HepG2 (cell line): ENCODE measurements at regions not wholly inside any gene's neighbourhood (a gene's known extent, or its start where the extent isn't known, plus 50 kb on each side); places are given as distances from the start of the nearest gene placed in this dataset.

Experiments used
- ATAC-seq: fragments of 200-7000 bp; cut with Tn5 transposase; 3 replicates; pipeline ENCODE4 v1.9.1; 2020; ENCODE audit warnings: mild to moderate bottlenecking, moderate library complexity
- BruUV-seq: library from RNA; stranded (reverse); fragments of 400-500 nt; replicated peaks from 2 replicates; lab custom pipeline; 2021; lab: Mats Ljungman, UMichigan
- CTCF ChIA-PET: fragments of 300-600 bp; formaldehyde crosslinking; extraction: SDS; loops from one replicate; lab custom pipeline; 2021; ENCODE audit warnings: low total read pairs, inconsistent platforms, low intra/inter-chr PET ratio; lab: Yijun Ruan, JAX
- POLR2A ChIA-PET: fragments of 350-600 bp; sonication (Branson Sonifier 250); formaldehyde crosslinking; loops from one replicate; lab custom pipeline; 2020; ENCODE audit warnings: antibody characterized with exemption, inconsistent platforms; lab: Yijun Ruan, JAX
- DNase-seq: peaks from one replicate; pipeline ENCODE4 v3.0.0-alpha.2; 2015; ENCODE audit warnings: low spot score
- FAIRE-seq: peaks from 3 replicates; lab custom pipeline; 2011; peaks lifted over from hg19 to GRCh38; lab: Jason Lieb, UNC
- H2AFZ ChIP-seq: one replicate; pipeline ENCODE4 v1.6.1; 2011; ENCODE audit warnings: low read length, inconsistent platforms
- H3K27ac ChIP-seq: fragments of 300-600 bp; 3 replicates; pipeline ENCODE4 v1.8.0; 2011; ENCODE audit warnings: mixed run types, mild to moderate bottlenecking, mixed read lengths, low read length, inconsistent platforms; ENCODE audit not compliant: insufficient read depth; ENCODE audit errors: extremely low read length
- H3K27me3 ChIP-seq, 2 experiments: fragments of 200-600 bp in 1 of 2; 2 replicates in 1 of 2; 3 replicates in 1 of 2; pipeline versions ENCODE4 v1.6.0 to v1.8.0; 2011; ENCODE audit warnings: low read length in 2 of 2, mild to moderate bottlenecking in 2 of 2, moderate library complexity in 2 of 2, inconsistent platforms in 1 of 2; ENCODE audit not compliant: insufficient read depth in 2 of 2, control insufficient read depth in 1 of 2
- H3K36me3 ChIP-seq, 2 experiments: fragments of 200-600 bp in 1 of 2; replicated peaks in 1 of 2; 2 replicates in 1 of 2; 3 replicates in 1 of 2; pipeline versions ENCODE4 v1.5.1 to v1.8.0; 2011; ENCODE audit warnings: low read length in 2 of 2, inconsistent platforms in 1 of 2; ENCODE audit not compliant: insufficient read depth in 2 of 2, control insufficient read depth in 1 of 2
- H3K4me1 ChIP-seq: 2 replicates; pipeline ENCODE4 v1.5.1; 2012; ENCODE audit warnings: low read length, inconsistent platforms; ENCODE audit not compliant: insufficient read depth
- H3K4me2 ChIP-seq: 2 replicates; pipeline ENCODE4 v1.6.0; 2011; ENCODE audit warnings: low read depth, low read length, inconsistent platforms
- H3K4me3 ChIP-seq, 3 experiments: fragments of 200-600 bp in 1 of 3; sonication (generic), shearing (Covaris generic) in 1 of 3; replicated peaks in 1 of 3; 2 replicates each; pipeline ENCODE4 v1.5.1; 2011 to 2016; ENCODE audit warnings: low read length in 3 of 3, inconsistent platforms in 2 of 3, low read depth in 2 of 3, mild to moderate bottlenecking in 2 of 3, control low read depth in 1 of 3, mixed read lengths in 1 of 3; ENCODE audit not compliant: insufficient read depth in 1 of 3
- H3K79me2 ChIP-seq: one replicate; pipeline ENCODE4 v1.6.1; 2011; ENCODE audit warnings: low read length, inconsistent platforms; ENCODE audit not compliant: insufficient read depth
- H3K9ac ChIP-seq: 2 replicates; pipeline ENCODE4 v1.6.0; 2011; ENCODE audit warnings: mild to moderate bottlenecking, low read depth, low read length, inconsistent platforms; ENCODE audit not compliant: insufficient read depth
- H3K9me3 ChIP-seq: 2 replicates; pipeline ENCODE4 v1.5.1; 2012; ENCODE audit warnings: mild to moderate bottlenecking, low read length
- H4K20me1 ChIP-seq: 2 replicates; pipeline ENCODE4 v1.6.0; 2011; ENCODE audit warnings: inconsistent platforms, mild to moderate bottlenecking, low read length, moderate library complexity; ENCODE audit not compliant: insufficient read depth
- AFF4 ChIP-seq: sonication (generic); formaldehyde crosslinking; IDR thresholded peaks from 2 replicates; pipeline ENCODE4 v1.4.0; 2020; ENCODE audit warnings: missing genetic modification reagents
- ATF7 ChIP-seq, 2 experiments: fragments of 450-650 bp in 1 of 2; sonication (generic) in 1 of 2; formaldehyde crosslinking in 1 of 2; IDR thresholded peaks; 2 replicates each; pipeline versions ENCODE4 v1.4.0 to v1.6.1; 2016 to 2020; ENCODE audit warnings: antibody characterized with exemption in 1 of 2, mild to moderate bottlenecking in 1 of 2, missing genetic modification reagents in 1 of 2
- CENPBD1 ChIP-seq: sonication (generic); formaldehyde crosslinking; IDR thresholded peaks from 2 replicates; pipeline ENCODE4 v1.8.0; 2022; ENCODE audit warnings: missing genetic modification reagents, low read depth, mild to moderate bottlenecking, borderline replicate concordance
- DDIT3 ChIP-seq: sonication (generic); formaldehyde crosslinking; IDR thresholded peaks from 2 replicates; pipeline ENCODE4 v1.4.0; 2020; ENCODE audit warnings: mild to moderate bottlenecking, missing genetic modification reagents
- FOSL2 ChIP-seq: sonication (generic); formaldehyde crosslinking; IDR thresholded peaks from 2 replicates; pipeline ENCODE4 v1.4.0; 2020; ENCODE audit warnings: missing genetic modification reagents
- GABPB1 ChIP-seq: IDR thresholded peaks from 2 replicates; pipeline ENCODE4 v1.6.1; 2016; ENCODE audit warnings: mild to moderate bottlenecking, missing genetic modification reagents, moderate library complexity, missing compliant biosample characterization
- MAZ ChIP-seq, 2 experiments: sonication (generic) in 1 of 2; formaldehyde crosslinking in 1 of 2; IDR thresholded peaks; 2 replicates each; pipeline versions ENCODE4 v1.5.0 to v1.6.1; 2012 to 2020; ENCODE audit warnings: low read depth in 2 of 2, mild to moderate bottlenecking in 2 of 2, borderline replicate concordance in 1 of 2, improper control_type of control experiment in 1 of 2, low read length in 1 of 2, missing genetic modification reagents in 1 of 2, moderate library complexity in 1 of 2
- MXI1 ChIP-seq: IDR thresholded peaks from 3 replicates; pipeline ENCODE4 v1.6.1; 2012; ENCODE audit warnings: low read depth, low read length, inconsistent platforms, borderline replicate concordance
- NBN ChIP-seq: fragments of 450-650 bp; conservative IDR thresholded peaks from 2 replicates; pipeline ENCODE4 v1.6.1; 2017
- NONO ChIP-seq, 2 experiments: fragments of 450-650 bp in 1 of 2; sonication (generic) in 1 of 2; formaldehyde crosslinking in 1 of 2; IDR thresholded peaks in 1 of 2; conservative IDR thresholded peaks in 1 of 2; 2 replicates each; pipeline versions ENCODE4 v1.6.1 to v1.8.0; 2017 to 2022; ENCODE audit warnings: mild to moderate bottlenecking in 1 of 2, missing genetic modification reagents in 1 of 2, moderate library complexity in 1 of 2
- PITX1 ChIP-seq: sonication (generic); formaldehyde crosslinking; IDR thresholded peaks from 2 replicates; pipeline ENCODE4 v1.5.1; 2020; ENCODE audit warnings: mild to moderate bottlenecking, missing genetic modification reagents
- PRPF4 ChIP-seq: fragments of 200-400 bp; formaldehyde crosslinking; IDR thresholded peaks from 2 replicates; pipeline ENCODE4 v1.6.1; 2016; ENCODE audit warnings: low read length, low read depth; ENCODE audit not compliant: poor library complexity, severe bottlenecking
- RBM22 ChIP-seq: fragments of 200-400 bp; formaldehyde crosslinking; optimal IDR thresholded peaks from 2 replicates; pipeline ENCODE3; 2017; ENCODE audit warnings: mild to moderate bottlenecking, low read length, moderate library complexity
- ZBTB21 ChIP-seq: sonication (generic); formaldehyde crosslinking; IDR thresholded peaks from 2 replicates; pipeline ENCODE4 v1.4.0; 2020; ENCODE audit warnings: missing genetic modification reagents
- ZNF572 ChIP-seq: sonication (generic); formaldehyde crosslinking; IDR thresholded peaks from 2 replicates; pipeline ENCODE4 v1.5.1; 2020; ENCODE audit warnings: mild to moderate bottlenecking, missing genetic modification reagents
- ZNF678 ChIP-seq: sonication (generic); formaldehyde crosslinking; IDR thresholded peaks from 2 replicates; pipeline ENCODE4 v1.4.0; 2020; ENCODE audit warnings: mild to moderate bottlenecking, missing genetic modification reagents
- ZNF841 ChIP-seq: sonication (generic); formaldehyde crosslinking; IDR thresholded peaks from 2 replicates; pipeline ENCODE4 v1.8.1; 2023; ENCODE audit warnings: missing genetic modification reagents, borderline replicate concordance
- WGBS: methylation state at CpG from one replicate; pipeline ENCODE4 v1.1.6; 2017; ENCODE audit warnings: low lambda C conversion rate; 5-methylcytosine and 5-hydroxymethylcytosine counted together
- in situ Hi-C: cut with HindIII; loops from 2 replicates; pipeline ENCODE4 v1.10.0; 2017; ENCODE audit warnings: low pct_unique_long_range_greater_than_20kb; ENCODE audit not compliant: extremely low pct_ligation_motif_present
- intact Hi-C: fragments of 100-400 bp; cut with micrococcal nuclease; formaldehyde crosslinking; loops from one replicate; pipeline ENCODE4 v1.10.0; 2022; ENCODE audit not compliant: unreplicated experiment

GRCh38 chrY:7437086-7437485 is 525.5 kb upstream of the AMELY start:
- in situ Hi-C loops: no loop called here
- ATAC-seq: no peak

More at GRCh38 chrY:7437086-7437485, 525.5 kb upstream of the AMELY start:
- BruUV-seq: no TSS peak
- Histone ChIP-seq H3K27me3 (no peaks in the 10 kb centered on the region), H4K20me1 (no peaks in the 10 kb centered on the region), H3K9ac (no peak overlapping the region), H3K36me3 (no peaks in the 10 kb centered on the region), H3K9me3 (no peaks in the 10 kb centered on the region), H2AFZ (no peak overlapping the region), H3K4me3 (no peak overlapping the region), H3K79me2 (no peaks in the 10 kb centered on the region), H3K27ac (no peak overlapping the region), H3K4me2 (no peak overlapping the region), H3K4me1 (no peaks in the 10 kb centered on the region)
- TF ChIP-seq DDIT3 (CRISPR knock-in tag) (no peak), ZNF841 (no peak), RBM22 (no peak), GABPB1 (CRISPR knock-in tag) (no peak), ZNF678 (CRISPR knock-in tag) (no peak), NONO (IDR thresholded peaks at IDR 0.05) (no peak), NONO (CRISPR knock-in tag; conservative IDR thresholded peaks at IDR 0.05) (no peak), ATF7 (IDR thresholded peaks at IDR 0.05) (no peak), ATF7 (CRISPR knock-in tag; IDR thresholded peaks at IDR 0.05) (no peak), ZBTB21 (CRISPR knock-in tag) (no peak), NBN (no peak), PRPF4 (no peak), AFF4 (CRISPR knock-in tag) (no peak), ZNF572 (CRISPR knock-in tag) (no peak), CENPBD1 (CRISPR knock-in tag) (no peak), MXI1 (no peak), FOSL2 (CRISPR knock-in tag) (no peak), MAZ (IDR thresholded peaks at IDR 0.05; ENCODE audit: borderline replicate concordance, low read depth, low read length) (no peak), MAZ (CRISPR knock-in tag; IDR thresholded peaks at IDR 0.05; ENCODE audit: low read depth) (no peak), PITX1 (CRISPR knock-in tag) (no peak)
- ChIA-PET POLR2A (no interaction called here), CTCF (no interaction called here)
- DNase-seq (no peak), FAIRE-seq (no peak)
- intact Hi-C loops: no loop called here
- 17% methylated on average over 1 of the region's 1 CpG for WGBS
